HG02759 (cell line): ENCODE measurements at regions not wholly inside any gene's neighbourhood (a gene's known extent, or its start where the extent isn't known, plus 50 kb on each side); places are given as distances from the start of the nearest gene placed in this dataset.
"Not testable (repeated sequence)": the region's sequence is repeated elsewhere in the genome, so short reads cannot be mapped to it uniquely, and the experiment has no call there.

Experiments
- ATAC-seq: cut with Tn5 transposase; IDR thresholded peaks from one replicate; pipeline ENCODE4 v1.9.1; 2021; ENCODE audit warnings: mild to moderate bottlenecking, moderate library complexity; ENCODE audit not compliant: unreplicated experiment

- ATAC-seq = not testable (repeated sequence)
These were observed 265.5 kb downstream of the POTEB3 start for GRCh38 chr15:21174761-21175160.

GRCh38 chr15:21151203-21151966 is 285.3 kb upstream of the POTEB2 start:
- ATAC-seq = not testable (repeated sequence)

- ATAC-seq = not testable (repeated sequence)
These were observed 282.0 kb upstream of the POTEB2 start for GRCh38 chr15:21148136-21148535.

- ATAC-seq = not testable (repeated sequence)
These were observed 267.8 kb upstream of the POTEB2 start for GRCh38 chr15:21133893-21134292.

- ATAC-seq = not testable (repeated sequence)
These were observed 246.3 kb upstream of the POTEB2 start for GRCh38 chr15:21112271-21113053.

GRCh38 chr15:21111861-21112260 is 245.7 kb upstream of the POTEB2 start:
- not testable (repeated sequence) for ATAC-seq

GRCh38 chr15:21111172-21111571 is 245.1 kb upstream of the POTEB2 start:
- not testable (repeated sequence) for ATAC-seq

- ATAC-seq = not testable (repeated sequence)
These were observed 244.2 kb upstream of the POTEB2 start for GRCh38 chr15:21110187-21110804.

GRCh38 chr15:21108384-21108783 is 242.3 kb upstream of the POTEB2 start:
- not testable (repeated sequence) for ATAC-seq

- not testable (repeated sequence) for ATAC-seq
These were observed 241.6 kb upstream of the POTEB2 start for GRCh38 chr15:21107399-21108381.

GRCh38 chr15:21096599-21096998 is 230.5 kb upstream of the POTEB2 start:
- not testable (repeated sequence) for ATAC-seq

GRCh38 chr15:21079544-21079943 is 213.4 kb upstream of the POTEB2 start:
- ATAC-seq = not testable (repeated sequence)

- not testable (repeated sequence) for ATAC-seq
These were observed 202.8 kb upstream of the POTEB2 start for GRCh38 chr15:21068917-21069316.

GRCh38 chr15:21063512-21063911 is 197.4 kb upstream of the POTEB2 start:
- ATAC-seq = not testable (repeated sequence)

- not testable (repeated sequence) for ATAC-seq
These were observed 196.6 kb upstream of the POTEB2 start for GRCh38 chr15:21062619-21063163.

- ATAC-seq = not testable (repeated sequence)
These were observed 185.8 kb upstream of the POTEB2 start for GRCh38 chr15:21051866-21052265.

- ATAC-seq = not testable (repeated sequence)
These were observed 165.6 kb upstream of the POTEB2 start for GRCh38 chr15:21031703-21032102.

GRCh38 chr15:21029001-21029400 is 162.9 kb upstream of the POTEB2 start:
- ATAC-seq = not testable (repeated sequence)

- ATAC-seq = peak; percentile 60
These were observed 161.8 kb upstream of the POTEB2 start for GRCh38 chr15:21027942-21028341.

- ATAC-seq = not testable (repeated sequence)
These were observed 160.7 kb upstream of the POTEB2 start for GRCh38 chr15:21026848-21027247.
